ENCODE measurements at regions not wholly inside any gene's neighbourhood (a gene's known extent, or its start where the extent isn't known, plus 50 kb on each side); places are given as distances from the start of the nearest gene placed in this dataset.

GRCh38 chr2:33788044-33788443, 188.9 kb upstream of the FAM98A start:
- DNase-seq, result no peak

- DNase-seq, result no peak
These were observed 187.8 kb upstream of the FAM98A start for GRCh38 chr2:33786881-33787280.

- no peak for DNase-seq
These were observed 186.4 kb upstream of the FAM98A start for GRCh38 chr2:33785201-33786106.

GRCh38 chr2:33784488-33784887, 185.4 kb upstream of the FAM98A start:
- DNase-seq, result no peak

GRCh38 chr2:33782395-33783230, 183.5 kb upstream of the FAM98A start:
- no peak for DNase-seq

GRCh38 chr2:33777786-33778185, 178.7 kb upstream of the FAM98A start:
- no peak for DNase-seq

GRCh38 chr2:33775306-33775705, 176.2 kb upstream of the FAM98A start:
- no peak for DNase-seq

GRCh38 chr2:33770023-33770422, 170.9 kb upstream of the FAM98A start:
- no peak for DNase-seq

GRCh38 chr2:33766175-33766574, 167.1 kb upstream of the FAM98A start:
- DNase-seq, result no peak

- no peak for DNase-seq
These were observed 166.0 kb upstream of the FAM98A start for GRCh38 chr2:33765122-33765521.

- no peak for DNase-seq
These were observed 165.5 kb upstream of the FAM98A start for GRCh38 chr2:33764551-33764950.

- no peak for DNase-seq
These were observed 164.7 kb upstream of the FAM98A start for GRCh38 chr2:33763671-33764310.

GRCh38 chr2:33762636-33763035, 163.5 kb upstream of the FAM98A start:
- DNase-seq, result no peak

- no peak for DNase-seq
These were observed 147.2 kb upstream of the FAM98A start for GRCh38 chr2:33746208-33746800.

- no peak for DNase-seq
These were observed 136.0 kb upstream of the FAM98A start for GRCh38 chr2:33735096-33735495.

GRCh38 chr2:33730804-33731203, 131.7 kb upstream of the FAM98A start:
- no peak for DNase-seq

- no peak for DNase-seq
These were observed 131.1 kb upstream of the FAM98A start for GRCh38 chr2:33730193-33730592.

- DNase-seq, result no peak
These were observed 130.3 kb upstream of the FAM98A start for GRCh38 chr2:33729353-33729752.

- DNase-seq, result no peak
These were observed 129.0 kb upstream of the FAM98A start for GRCh38 chr2:33728106-33728505.

GRCh38 chr2:33727361-33728032, 128.4 kb upstream of the FAM98A start:
- DNase-seq, result no peak

GRCh38 chr2:33726415-33726814, 127.3 kb upstream of the FAM98A start:
- DNase-seq, result no peak

- DNase-seq, result no peak
These were observed 124.2 kb upstream of the FAM98A start for GRCh38 chr2:33723329-33723728.

Data from cerebellar nuclear complex (tissue), 1 donor.